ENCODE measurements at regions not wholly inside any gene's neighbourhood (a gene's known extent, or its start where the extent isn't known, plus 50 kb on each side); places are given as distances from the start of the nearest gene placed in this dataset.
"Not testable (repeated sequence)": the region's sequence is repeated elsewhere in the genome, so short reads cannot be mapped to it uniquely, and the experiment has no call there.

DNA sequence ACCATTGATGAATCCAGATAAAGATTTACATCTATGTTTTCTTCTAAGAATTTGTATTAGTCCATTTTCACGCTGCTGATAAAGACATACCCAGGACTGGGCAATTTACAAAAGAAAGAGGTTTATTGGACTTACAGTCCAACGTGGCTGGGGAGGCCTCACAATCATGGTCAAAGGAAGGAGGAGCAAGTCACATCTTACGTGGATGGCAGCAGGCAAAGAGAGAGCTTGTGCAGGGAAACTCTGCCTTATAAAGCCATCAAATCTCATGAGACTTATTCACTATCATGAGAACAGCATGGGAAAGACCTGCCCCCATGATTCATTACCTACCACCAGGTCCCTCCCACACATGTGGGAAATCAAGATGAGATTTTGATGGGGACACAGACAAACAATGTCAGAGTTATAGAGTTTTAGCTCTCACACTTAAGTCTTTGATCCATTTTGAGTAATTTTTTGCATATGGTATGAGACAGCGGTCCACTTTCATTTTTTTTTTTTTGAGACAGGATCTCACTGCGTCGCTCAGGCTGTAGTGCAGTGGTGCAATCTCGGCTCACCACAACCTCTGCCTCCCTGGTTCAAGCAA, 53.5 kb upstream of the JADE2 start:
- not testable (repeated sequence) for DNase-seq

DNA sequence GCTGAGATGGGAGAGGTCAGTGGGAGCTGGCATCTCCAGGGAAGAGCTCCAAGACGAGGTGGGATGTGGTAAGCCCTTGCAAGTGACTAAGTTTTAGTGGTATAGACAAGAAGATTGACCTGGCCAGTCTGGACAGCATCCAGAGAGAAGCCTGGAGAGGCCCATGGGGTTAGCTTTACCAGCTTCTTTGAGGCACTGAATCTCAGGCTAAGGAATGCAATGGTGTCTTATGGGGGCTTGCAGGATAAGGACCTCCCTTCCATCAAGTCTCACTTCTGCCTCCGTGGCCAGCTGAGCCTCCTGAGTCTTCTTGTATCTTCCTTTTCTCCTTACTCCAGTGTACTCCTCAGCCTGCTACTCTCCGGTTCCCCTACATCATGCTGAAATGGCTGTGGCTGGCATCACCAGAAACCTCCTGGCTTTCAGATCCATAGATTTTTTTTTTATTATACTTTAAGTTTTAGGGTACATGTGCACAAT, 56.5 kb upstream of the JADE2 start:
- no peak for DNase-seq

DNA sequence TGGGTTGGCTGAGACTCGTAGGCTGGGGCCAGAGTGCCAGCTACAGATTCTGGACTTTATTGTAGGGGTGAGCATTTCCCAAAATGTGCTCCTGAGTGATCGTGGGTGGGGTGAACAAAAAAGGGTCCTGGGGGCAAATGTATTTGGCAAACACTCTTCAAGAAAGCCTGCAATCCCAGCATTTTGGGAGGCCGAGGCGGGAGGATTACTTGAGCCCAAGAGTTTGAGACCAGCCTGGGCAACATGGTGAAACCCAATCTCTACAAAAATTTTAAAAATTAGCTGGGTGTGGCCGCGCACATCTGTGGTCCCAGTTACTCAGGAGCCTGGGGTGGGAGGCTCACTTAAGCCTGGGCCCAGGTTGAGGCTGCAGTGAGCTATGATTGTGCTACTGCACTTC, 55.5 kb upstream of the CDKN2AIPNL start:
- DNase-seq = no peak

DNA sequence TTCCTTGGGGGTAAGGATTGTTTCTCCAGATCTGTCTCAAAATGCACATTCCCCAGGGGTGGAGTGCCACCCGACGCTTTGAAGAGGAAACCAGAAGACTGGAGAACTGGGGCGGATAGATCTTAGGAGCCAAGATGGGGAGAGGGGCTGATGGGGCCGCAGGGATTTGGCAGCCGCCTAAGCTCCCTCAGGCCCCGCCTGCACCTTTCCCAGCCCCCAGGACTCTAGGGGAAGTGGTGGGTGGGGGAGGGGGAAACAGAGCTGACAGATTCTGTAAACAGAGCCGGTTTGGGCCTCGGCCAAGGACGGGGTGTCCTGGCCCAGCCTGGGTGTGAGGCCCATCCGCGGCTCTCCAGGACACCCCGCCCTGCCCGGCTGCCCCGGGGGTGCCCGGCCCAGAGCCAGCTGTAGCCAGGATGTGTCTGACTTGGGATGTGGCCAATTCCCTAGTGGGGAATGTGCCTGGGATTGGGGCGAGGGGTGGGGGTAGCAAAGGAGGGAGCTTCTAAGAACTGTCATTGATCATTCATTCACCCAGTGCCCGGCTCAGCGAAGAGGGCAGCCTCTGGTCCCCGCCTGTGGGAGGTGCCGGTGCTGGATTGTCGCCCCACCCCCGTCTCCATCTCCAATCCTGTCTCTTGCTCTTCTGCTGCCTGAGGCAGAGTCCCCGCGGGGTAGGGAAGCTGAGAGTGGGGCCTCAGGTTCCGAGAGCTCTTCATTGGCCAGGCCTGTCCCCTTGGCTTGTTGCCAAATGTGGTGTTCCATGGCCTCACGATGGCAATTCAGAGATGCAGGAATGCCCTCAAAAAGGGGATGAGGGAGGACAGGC, 54.8 kb upstream of the CDKN2AIPNL start:
- peak; percentile 65 to 76 for DNase-seq

DNA sequence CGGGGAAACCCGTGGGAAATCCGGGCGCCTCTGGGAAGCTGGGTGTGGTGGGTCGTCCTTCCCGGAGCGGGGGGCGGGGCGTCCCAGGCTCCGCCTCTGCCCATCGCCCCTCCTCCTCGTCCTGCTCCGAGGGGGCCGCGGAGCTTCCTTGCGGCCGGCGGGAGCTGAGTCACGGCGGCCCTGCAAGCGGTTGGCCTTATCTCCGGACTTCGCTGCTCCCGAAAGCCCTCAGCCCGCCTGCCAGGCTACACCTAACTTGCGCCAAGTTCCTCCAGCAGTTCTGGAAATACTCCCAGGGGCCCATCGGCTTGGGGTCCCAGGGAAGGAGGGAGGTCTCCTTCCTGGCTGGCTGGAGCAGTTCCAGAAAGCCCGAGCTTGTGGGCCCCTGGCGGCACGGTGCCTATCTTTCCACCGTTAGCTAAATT, 54.1 kb upstream of the CDKN2AIPNL start:
- DNase-seq = peak in 1 of 2 experiments; percentile 55

DNA sequence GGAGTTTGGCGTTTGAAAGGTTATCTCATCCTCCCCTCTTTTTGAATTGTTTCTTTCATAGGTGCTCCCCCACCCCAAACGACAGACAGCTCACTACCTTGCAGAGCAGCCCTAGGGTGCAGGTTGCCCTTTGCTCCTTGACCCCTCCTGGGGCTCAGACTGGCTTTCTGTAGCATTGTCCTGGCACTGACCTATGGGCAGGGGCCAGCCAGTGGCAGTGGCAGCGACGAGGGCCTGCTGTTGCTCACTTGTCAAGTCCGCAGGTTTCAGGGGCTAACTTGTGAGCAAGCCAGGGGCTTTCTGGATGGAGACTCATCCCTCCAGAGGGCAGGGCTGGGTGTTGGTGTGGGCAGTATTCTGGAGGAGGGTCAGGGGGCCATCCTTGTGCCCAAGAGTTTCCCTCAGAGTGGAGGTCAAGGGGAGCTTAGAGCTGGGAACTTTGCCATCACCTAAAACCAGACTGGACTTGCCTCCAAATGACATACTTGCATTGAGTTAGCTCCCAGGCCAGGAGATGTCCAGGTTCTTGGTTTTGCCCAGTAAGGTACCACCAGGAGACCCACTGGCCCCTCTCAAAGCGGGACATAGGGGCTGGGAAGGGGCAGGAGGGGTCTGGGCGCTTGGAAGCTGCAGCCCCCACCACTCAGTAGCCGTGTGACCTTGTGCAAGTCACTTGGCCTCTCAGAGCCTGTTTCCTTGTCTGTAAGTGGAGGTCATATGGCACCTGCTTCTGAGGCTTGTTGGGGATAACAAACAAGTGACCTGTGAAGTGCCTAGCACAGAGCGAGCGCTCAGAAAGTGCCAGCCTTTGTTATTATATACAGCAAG, 53.5 kb upstream of the CDKN2AIPNL start:
- no peak for DNase-seq

DNA sequence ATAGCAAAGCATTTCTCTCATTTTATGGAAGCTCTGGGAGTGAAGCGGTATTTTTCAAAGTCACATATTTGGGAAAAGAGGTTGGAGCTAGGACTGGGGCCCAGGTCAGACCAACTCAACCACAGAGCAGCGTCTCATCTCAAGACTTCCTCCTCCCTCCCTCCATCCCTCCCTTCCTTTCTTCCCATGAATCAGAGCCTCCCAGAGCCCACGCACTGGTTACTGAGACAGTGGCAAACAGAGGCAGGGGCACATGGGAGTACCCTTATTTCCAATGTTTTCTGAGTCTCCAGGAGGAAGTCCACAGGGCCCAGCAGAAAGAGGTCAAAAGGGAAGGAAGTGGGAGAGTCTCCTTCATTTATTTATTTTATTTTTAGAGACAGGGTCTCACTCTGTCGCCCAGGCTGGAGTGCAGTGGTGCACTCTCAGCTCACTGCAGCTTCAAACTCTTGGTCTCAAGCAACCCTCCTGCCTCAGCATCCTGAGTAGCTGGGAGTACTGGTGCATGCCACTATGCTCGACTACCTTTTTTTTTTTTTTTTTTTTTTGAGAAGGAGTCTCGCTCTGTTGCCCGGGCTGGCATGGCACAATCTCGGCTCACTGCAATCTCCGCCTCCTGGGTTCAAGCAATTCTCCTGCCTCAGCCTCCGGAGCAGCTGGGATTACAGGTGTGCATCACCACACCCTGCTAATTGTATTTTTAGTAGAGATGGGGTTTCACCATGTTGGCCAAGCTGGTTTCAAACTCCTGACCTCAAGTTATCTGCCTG, 52.5 kb upstream of the CDKN2AIPNL start:
- DNase-seq = no peak

DNA sequence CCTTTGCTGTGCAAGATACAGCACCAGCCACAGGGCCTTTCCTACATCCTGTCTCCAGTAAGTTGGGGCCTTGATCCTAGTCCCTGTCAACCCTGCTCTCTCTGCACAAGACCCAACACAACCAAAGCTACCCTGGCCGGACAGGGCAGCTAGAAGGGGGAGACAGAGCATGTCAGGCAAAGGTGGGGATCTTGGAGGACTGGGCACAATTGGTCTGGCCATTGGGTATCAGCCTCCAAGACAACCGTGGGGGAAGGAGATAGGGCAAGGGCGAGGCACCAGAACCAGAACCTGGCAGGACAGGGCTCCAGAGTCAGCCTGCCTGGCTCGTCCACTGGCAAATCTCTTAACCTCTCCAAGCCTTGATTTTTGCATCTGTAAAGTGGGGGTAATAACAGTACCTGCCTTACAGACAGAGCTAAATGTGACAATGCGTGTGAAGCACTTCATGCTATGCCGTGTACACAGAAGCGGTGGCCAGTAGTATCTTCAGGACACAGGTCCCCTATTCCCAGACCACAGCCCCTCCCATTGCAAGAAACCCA, 51.6 kb upstream of the CDKN2AIPNL start:
- DNase-seq = no peak

DNA sequence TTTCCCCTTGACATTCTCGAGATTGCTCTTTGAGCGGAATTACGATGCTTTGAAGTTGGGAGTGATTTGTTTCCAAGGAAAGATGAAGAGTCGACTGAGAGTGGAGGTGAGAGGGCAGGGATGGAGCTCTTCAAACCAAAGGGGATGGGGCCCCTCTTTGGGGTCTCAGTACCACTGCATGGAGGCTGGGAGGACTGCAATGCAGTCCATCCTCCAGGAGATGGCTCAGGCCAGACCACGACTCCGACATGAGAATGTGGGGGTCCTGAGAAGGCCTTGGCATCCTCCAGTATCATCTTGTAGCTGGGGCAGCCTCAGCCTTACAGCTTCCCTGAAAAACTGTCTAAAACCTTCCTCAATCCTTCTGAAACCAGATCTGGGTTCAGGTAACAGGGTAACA, 51.1 kb upstream of the CDKN2AIPNL start:
- no peak for DNase-seq

DNA sequence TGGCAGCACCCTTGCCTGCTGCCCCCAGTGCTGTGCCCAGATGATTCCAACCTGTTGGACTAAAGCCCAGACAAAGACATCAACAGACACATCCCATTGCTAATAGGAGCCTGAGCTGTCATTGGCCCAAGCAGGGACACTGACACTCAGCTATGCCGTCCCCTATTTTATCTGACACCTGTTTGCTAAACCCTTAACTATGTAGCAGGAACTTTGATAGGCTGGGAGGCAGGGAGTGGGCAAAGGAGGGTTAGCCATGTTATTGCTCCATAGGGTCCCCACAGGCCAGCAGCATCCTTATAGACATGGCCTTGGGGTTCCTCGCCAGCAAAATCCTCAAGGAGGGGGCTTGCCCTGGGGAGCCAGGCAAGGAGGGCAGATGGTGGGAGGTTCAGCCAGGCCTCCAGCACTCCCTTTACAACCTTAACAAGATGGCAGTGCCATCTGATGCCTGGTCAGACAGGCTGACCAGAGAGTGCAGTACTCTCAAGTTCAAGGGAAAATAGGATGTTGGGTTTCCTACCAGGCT, 50.4 kb upstream of the CDKN2AIPNL start:
- no peak for DNase-seq

All from NCI-H524 (cell line).